CD8-positive, alpha-beta memory T cell (primary cell): ENCODE measurements at regions not wholly inside any gene's neighbourhood (a gene's known extent, or its start where the extent isn't known, plus 50 kb on each side); places are given as distances from the start of the nearest gene placed in this dataset.

Source experiments
- CTCF ChIA-PET: fragments of 350-600 bp; sonication (Branson Sonifier 250); formaldehyde crosslinking; loops from one replicate; lab custom pipeline; 2021; ENCODE audit warnings: antibody characterized with exemption; lab: Charles Lee
- POLR2A ChIA-PET: fragments of 350-600 bp; sonication (Branson Sonifier 250); formaldehyde crosslinking; loops from one replicate; lab custom pipeline; 2021; ENCODE audit warnings: antibody characterized with exemption; lab: Charles Lee
- DNase-seq, 5 donors: peaks; one replicate each; pipeline versions ENCODE4 v3.0.0 to v3.0.0-alpha.2; 2020 to 2022; ENCODE audit warnings: mixed read lengths in 1 of 5
- H3K27ac ChIP-seq: one replicate; pipeline ENCODE4 v1.7.0; 2013; ENCODE audit warnings: low read depth, mild to moderate bottlenecking, low read length, moderate library complexity
- H3K27me3 ChIP-seq: 2 replicates; pipeline ENCODE4 v1.7.0; 2013; ENCODE audit warnings: low read length, mild to moderate bottlenecking; ENCODE audit not compliant: insufficient read depth, poor library complexity, severe bottlenecking
- H3K36me3 ChIP-seq: 2 replicates; pipeline ENCODE4 v1.7.0; 2013; ENCODE audit warnings: mild to moderate bottlenecking, low read length, moderate library complexity; ENCODE audit not compliant: insufficient read depth
- H3K4me1 ChIP-seq: 2 replicates; pipeline ENCODE4 v1.7.0; 2013; ENCODE audit warnings: mild to moderate bottlenecking, low read length, moderate library complexity; ENCODE audit not compliant: insufficient read depth
- H3K4me3 ChIP-seq: 2 replicates; pipeline ENCODE4 v1.7.0; 2013; ENCODE audit warnings: mild to moderate bottlenecking, low read length
- H3K9me3 ChIP-seq: 2 replicates; pipeline ENCODE4 v1.7.0; 2013; ENCODE audit warnings: mild to moderate bottlenecking, low read length
- H3K27ac Mint-ChIP-seq, 8 donors: one replicate each; pipeline ENCODE4 v1.8.0; 2020 to 2021; ENCODE audit warnings: mixed read lengths in 8 of 8, mild to moderate bottlenecking in 6 of 8, inconsistent platforms in 3 of 8, moderate library complexity in 3 of 8
- H3K27me3 Mint-ChIP-seq, 2 donors: one replicate each; pipeline ENCODE4 v1.8.0; 2020 to 2021; ENCODE audit warnings: mixed read lengths in 2 of 2, mild to moderate bottlenecking in 1 of 2, moderate library complexity in 1 of 2
- H3K36me3 Mint-ChIP-seq, 3 donors: one replicate each; pipeline ENCODE4 v1.8.0; 2020 to 2021; ENCODE audit warnings: mixed read lengths in 3 of 3, inconsistent platforms in 1 of 3, mild to moderate bottlenecking in 1 of 3
- H3K4me1 Mint-ChIP-seq, 3 donors: one replicate each; pipeline ENCODE4 v1.8.0; 2020 to 2021; ENCODE audit warnings: mixed read lengths in 3 of 3, inconsistent platforms in 1 of 3, mild to moderate bottlenecking in 1 of 3
- H3K4me3 Mint-ChIP-seq, 7 donors: one replicate each; pipeline ENCODE4 v1.8.0; 2020 to 2021; ENCODE audit warnings: mixed read lengths in 7 of 7, mild to moderate bottlenecking in 6 of 7, moderate library complexity in 4 of 7, inconsistent platforms in 2 of 7
- H3K9me3 Mint-ChIP-seq, 5 donors: one replicate each; pipeline ENCODE4 v1.8.0; 2020 to 2022; ENCODE audit warnings: mixed read lengths in 5 of 5, mild to moderate bottlenecking in 3 of 5, moderate library complexity in 2 of 5, inconsistent platforms in 1 of 5

DNA sequence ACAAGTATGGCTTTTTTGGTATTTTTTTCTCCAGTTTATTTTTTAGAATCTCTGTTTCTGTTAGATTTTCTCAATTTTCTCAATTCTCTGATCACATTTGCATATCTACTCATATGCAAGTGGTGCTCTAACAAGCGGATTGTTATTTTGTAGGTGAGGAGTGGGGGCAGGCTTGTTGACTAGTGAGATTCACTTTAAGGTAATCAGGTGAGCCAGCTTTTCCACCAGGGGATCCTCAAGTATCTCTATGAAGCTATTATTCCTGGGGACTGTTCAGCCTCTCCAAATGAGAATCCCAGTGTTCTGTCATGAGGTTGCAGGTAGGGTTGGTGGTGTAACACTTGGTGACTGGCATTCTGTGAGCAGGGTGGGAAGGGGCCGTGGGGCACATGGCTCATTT is 274.3 kb upstream of the FERMT1 start:
- H3K4me1 ChIP-seq = no peaks in the 10 kb centered on the region
- H3K27me3 ChIP-seq = no peaks in the 10 kb centered on the region
- no peaks in the 10 kb centered on the region for H3K4me1 Mint-ChIP-seq
- no peaks in the 10 kb centered on the region for H3K36me3 ChIP-seq
- no peaks in the 10 kb centered on the region for H3K36me3 Mint-ChIP-seq
- DNase-seq = no peak
- peaks cover 0 to 4% (median 2%) of the 10 kb centered on the region in 5 donors for H3K9me3 Mint-ChIP-seq
- no peaks in the 10 kb centered on the region for H3K9me3 ChIP-seq
- H3K4me3 Mint-ChIP-seq = no peak overlapping the region
- H3K4me3 ChIP-seq = no peak overlapping the region
- ChIA-PET POLR2A (no interaction called here), CTCF (no interaction called here)
- H3K27me3 Mint-ChIP-seq = no peaks in the 10 kb centered on the region
- H3K27ac Mint-ChIP-seq = no peak overlapping the region
- H3K27ac ChIP-seq = no peak overlapping the region

DNA sequence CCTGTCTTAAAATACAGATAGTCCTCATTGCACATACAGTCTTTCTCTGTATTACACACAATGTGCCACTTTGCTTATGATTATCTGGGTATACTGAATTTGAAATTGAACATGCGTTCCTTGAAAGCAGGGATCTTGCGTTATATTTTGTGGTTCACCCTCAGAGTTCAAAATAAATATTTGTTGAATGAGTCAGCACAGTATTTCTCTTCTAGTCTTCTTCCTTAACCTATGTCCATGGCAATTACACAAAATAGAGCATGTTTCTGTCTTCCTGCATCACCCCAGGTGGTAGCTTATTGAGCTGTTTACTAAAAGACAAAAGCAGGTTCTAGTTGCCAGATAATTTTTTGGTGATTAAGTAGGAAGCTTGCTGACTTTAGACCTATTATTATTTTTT is 272.9 kb upstream of the FERMT1 start:
- no peak overlapping the region for H3K4me3 Mint-ChIP-seq
- H3K9me3 ChIP-seq = no peaks in the 10 kb centered on the region
- no peak overlapping the region for H3K27ac Mint-ChIP-seq
- H3K27me3 Mint-ChIP-seq = no peaks in the 10 kb centered on the region
- no peaks in the 10 kb centered on the region for H3K36me3 ChIP-seq
- ChIA-PET POLR2A (no interaction called here), CTCF (no interaction called here)
- DNase-seq = no peak
- H3K4me3 ChIP-seq = no peak overlapping the region
- H3K9me3 Mint-ChIP-seq = peaks cover 0 to 10% (median 2%) of the 10 kb centered on the region in 5 donors
- no peaks in the 10 kb centered on the region for H3K4me1 Mint-ChIP-seq
- no peaks in the 10 kb centered on the region for H3K27me3 ChIP-seq
- no peaks in the 10 kb centered on the region for H3K4me1 ChIP-seq
- H3K36me3 Mint-ChIP-seq = no peaks in the 10 kb centered on the region
- no peak overlapping the region for H3K27ac ChIP-seq

DNA sequence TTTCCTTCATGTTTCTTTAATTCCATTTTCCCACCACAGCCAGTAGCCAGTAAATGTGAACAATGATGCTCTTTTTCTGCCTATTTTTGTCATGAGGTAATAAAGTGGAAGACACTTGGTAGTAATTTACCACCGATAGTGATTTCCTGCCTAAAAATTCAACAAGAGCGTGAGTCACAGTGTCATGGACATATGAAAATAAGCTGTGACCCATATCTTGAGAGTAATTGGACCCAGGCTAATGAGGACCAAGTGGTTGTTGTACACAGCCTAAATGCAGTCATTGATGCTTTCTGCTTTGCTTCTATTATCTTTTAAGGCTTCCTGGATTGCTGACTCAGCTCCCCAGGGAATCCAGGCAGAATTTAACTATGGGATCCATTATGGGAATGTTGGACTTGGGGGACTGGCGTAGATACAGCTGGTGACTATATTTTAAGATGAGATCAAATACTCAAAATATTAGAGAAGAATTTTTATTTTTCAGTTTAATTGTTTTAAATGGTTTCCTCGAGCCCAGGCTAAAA is 265.9 kb upstream of the FERMT1 start:
- Mint-ChIP-seq H3K4me3 (no peak overlapping the region), H3K36me3 (no peaks in the 10 kb centered on the region), H3K4me1 (no peaks in the 10 kb centered on the region), H3K27ac (no peak overlapping the region), H3K9me3 (peaks cover 0 to 10% (median 3%) of the 10 kb centered on the region in 5 donors), H3K27me3 (no peaks in the 10 kb centered on the region)
- Histone ChIP-seq H3K36me3 (no peaks in the 10 kb centered on the region), H3K27me3 (no peaks in the 10 kb centered on the region), H3K9me3 (no peaks in the 10 kb centered on the region), H3K4me3 (no peak overlapping the region), H3K27ac (no peak overlapping the region), H3K4me1 (no peaks in the 10 kb centered on the region)
- no peak for DNase-seq
- ChIA-PET CTCF (no interaction called here), POLR2A (no interaction called here)

DNA sequence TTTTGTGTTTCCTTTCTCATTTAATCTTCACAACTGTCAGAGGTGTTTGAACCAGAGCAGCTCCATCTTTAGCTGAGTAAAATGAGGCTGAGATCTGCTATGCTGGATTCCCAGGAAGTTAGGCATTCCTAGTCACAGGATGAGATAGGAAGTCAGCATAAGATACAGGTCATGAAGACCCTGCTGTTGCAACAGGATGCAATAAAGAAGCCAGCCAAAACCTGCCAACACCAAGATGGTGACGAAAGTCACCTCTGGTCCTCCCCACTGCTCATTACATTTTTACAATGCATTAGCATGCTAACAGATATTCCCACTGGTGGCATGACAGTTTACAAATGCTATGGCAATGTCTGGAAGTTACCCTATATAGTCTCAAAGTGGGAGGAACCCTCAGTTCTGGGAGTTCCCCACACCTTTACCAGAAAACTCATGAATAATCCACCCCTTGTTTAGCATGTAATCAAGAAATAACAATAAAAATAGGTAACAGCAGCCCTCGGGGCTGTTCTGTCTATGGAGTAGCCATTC is 262.2 kb upstream of the FERMT1 start:
- Mint-ChIP-seq H3K9me3 (peaks cover 0 to 7% (median 0%) of the 10 kb centered on the region in 5 donors), H3K36me3 (no peaks in the 10 kb centered on the region), H3K27me3 (peaks cover 0 to 1% of the 10 kb centered on the region in 2 donors), H3K4me1 (no peaks in the 10 kb centered on the region), H3K4me3 (no peak overlapping the region), H3K27ac (no peak overlapping the region)
- Histone ChIP-seq H3K27ac (no peak overlapping the region), H3K27me3 (no peaks in the 10 kb centered on the region), H3K4me1 (no peaks in the 10 kb centered on the region), H3K4me3 (no peak overlapping the region), H3K36me3 (no peaks in the 10 kb centered on the region), H3K9me3 (no peaks in the 10 kb centered on the region)
- POLR2A ChIA-PET = no interaction called here
- no peak for DNase-seq
- CTCF ChIA-PET = no interaction called here

DNA sequence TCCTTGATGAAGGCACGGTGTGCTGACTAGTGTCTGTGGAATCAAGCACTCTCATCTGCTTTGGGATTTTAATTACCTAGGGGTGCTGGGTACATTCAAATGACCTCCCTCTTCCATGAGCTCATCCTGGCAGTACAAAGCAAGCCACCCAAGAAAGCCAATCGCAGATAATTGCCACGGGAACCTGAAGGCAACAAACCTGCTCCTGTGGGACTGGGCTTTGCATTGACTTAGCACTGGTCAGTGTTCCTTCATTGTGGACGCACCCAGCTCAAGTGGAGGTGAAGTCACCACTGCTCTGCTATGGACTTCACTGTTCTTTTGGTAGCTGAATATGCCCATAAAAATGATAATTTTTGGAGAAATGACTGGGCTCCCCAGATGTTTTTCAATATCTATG is 261.6 kb upstream of the FERMT1 start:
- CTCF ChIA-PET = no interaction called here

DNA sequence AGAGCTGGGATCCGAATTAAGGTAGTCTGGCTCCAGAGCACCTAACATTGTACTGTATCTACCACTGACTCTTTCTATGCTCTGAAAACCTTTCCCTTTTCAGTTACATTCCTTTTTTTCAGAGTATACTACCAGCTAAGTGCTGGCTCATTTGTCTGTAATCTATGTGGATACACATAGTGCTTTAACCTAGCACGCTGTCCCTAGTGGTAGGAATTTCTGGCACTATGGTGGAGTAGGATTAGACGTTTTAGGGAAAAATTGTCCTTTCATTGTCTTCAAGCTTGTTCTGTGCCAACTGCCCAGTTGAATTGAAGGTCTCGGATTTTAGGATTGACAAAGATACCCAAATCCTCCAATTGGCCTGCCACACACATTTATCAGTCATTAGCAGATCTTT is 259.1 kb upstream of the FERMT1 start:
- peaks cover 0 to 7% (median 3%) of the 10 kb centered on the region in 5 donors for H3K9me3 Mint-ChIP-seq
- POLR2A ChIA-PET = no interaction called here
- no peaks in the 10 kb centered on the region for H3K36me3 Mint-ChIP-seq
- Histone ChIP-seq H3K27me3 (no peaks in the 10 kb centered on the region), H3K27ac (no peak overlapping the region), H3K9me3 (no peaks in the 10 kb centered on the region), H3K4me3 (no peak overlapping the region), H3K4me1 (no peaks in the 10 kb centered on the region), H3K36me3 (no peaks in the 10 kb centered on the region)
- DNase-seq = no peak
- no peak overlapping the region for H3K4me3 Mint-ChIP-seq
- H3K27me3 Mint-ChIP-seq = peaks cover 0 to 1% of the 10 kb centered on the region in 2 donors
- no peak overlapping the region for H3K27ac Mint-ChIP-seq
- no peaks in the 10 kb centered on the region for H3K4me1 Mint-ChIP-seq
- CTCF ChIA-PET = no interaction called here

More for the DNA sequence above, 261.6 kb upstream of the FERMT1 start:
- Histone ChIP-seq H3K27ac (no peak overlapping the region), H3K27me3 (no peaks in the 10 kb centered on the region), H3K4me3 (no peak overlapping the region), H3K9me3 (no peaks in the 10 kb centered on the region), H3K36me3 (no peaks in the 10 kb centered on the region), H3K4me1 (no peaks in the 10 kb centered on the region)
- Mint-ChIP-seq H3K4me1 (no peaks in the 10 kb centered on the region), H3K9me3 (peaks cover 0 to 7% (median 0%) of the 10 kb centered on the region in 5 donors), H3K27ac (no peak overlapping the region), H3K27me3 (peaks cover 0 to 1% of the 10 kb centered on the region in 2 donors), H3K36me3 (no peaks in the 10 kb centered on the region), H3K4me3 (no peak overlapping the region)
- POLR2A ChIA-PET = no interaction called here
- DNase-seq = no peak

DNA sequence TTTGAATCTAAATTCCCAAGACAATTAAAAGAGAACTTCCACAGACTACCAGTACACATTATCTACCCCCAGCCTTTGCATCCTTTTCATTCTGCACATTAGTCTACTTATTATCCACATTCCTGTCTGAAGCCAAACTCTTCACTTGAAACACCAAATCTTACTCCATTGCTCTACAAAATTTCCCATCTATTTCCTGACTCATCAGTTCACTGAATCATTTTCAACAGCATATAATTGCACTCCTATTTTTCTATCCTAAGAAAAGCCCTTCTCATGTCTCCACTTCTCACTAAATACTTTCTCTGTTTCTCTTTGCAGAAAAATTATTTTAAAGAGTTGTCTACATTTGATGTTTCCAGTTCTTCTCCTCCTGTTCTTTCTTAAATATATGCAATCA is 239.4 kb upstream of the FERMT1 start:
- Histone ChIP-seq H3K4me3 (no peak overlapping the region), H3K4me1 (no peaks in the 10 kb centered on the region), H3K9me3 (no peaks in the 10 kb centered on the region), H3K27ac (no peak overlapping the region), H3K36me3 (no peaks in the 10 kb centered on the region), H3K27me3 (no peaks in the 10 kb centered on the region)
- H3K9me3 Mint-ChIP-seq = peaks cover 0 to 5% (median 2%) of the 10 kb centered on the region in 5 donors
- peaks cover 0 to 3% of the 10 kb centered on the region in 2 donors for H3K27me3 Mint-ChIP-seq
- CTCF ChIA-PET = no interaction called here
- no peak overlapping the region for H3K4me3 Mint-ChIP-seq
- H3K27ac Mint-ChIP-seq = no peak overlapping the region
- H3K36me3 Mint-ChIP-seq = no peaks in the 10 kb centered on the region
- no peak for DNase-seq
- POLR2A ChIA-PET = no interaction called here
- H3K4me1 Mint-ChIP-seq = no peaks in the 10 kb centered on the region

DNA sequence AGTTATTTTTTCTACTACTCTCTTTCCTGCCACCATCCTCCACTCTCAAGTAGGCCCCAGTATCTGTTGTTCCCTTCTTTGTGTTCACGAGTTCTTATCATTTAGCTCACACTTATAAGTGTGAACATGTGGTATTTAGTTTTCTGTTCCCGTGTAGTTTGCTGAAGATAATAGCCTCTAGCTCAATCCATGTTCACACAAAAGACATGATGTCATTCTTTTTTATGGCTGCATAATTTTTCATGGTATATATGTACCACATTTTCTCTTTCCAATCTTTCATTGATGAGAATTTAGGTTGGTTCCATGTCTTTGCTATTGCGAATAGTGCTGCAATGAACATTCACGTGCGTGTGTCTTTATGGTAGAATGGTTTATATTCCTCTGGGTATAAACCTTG is 237.9 kb upstream of the FERMT1 start:
- H3K36me3 Mint-ChIP-seq = no peaks in the 10 kb centered on the region
- no peak overlapping the region for H3K27ac Mint-ChIP-seq
- H3K9me3 ChIP-seq = no peaks in the 10 kb centered on the region
- peaks cover 0 to 3% of the 10 kb centered on the region in 2 donors for H3K27me3 Mint-ChIP-seq
- no peak overlapping the region for H3K4me3 ChIP-seq
- peaks cover 0 to 2% (median 2%) of the 10 kb centered on the region in 5 donors for H3K9me3 Mint-ChIP-seq
- no peak for DNase-seq
- no peaks in the 10 kb centered on the region for H3K4me1 Mint-ChIP-seq
- no peaks in the 10 kb centered on the region for H3K27me3 ChIP-seq
- CTCF ChIA-PET = no interaction called here
- H3K27ac ChIP-seq = no peak overlapping the region
- no peaks in the 10 kb centered on the region for H3K36me3 ChIP-seq
- POLR2A ChIA-PET = no interaction called here
- H3K4me3 Mint-ChIP-seq = no peak overlapping the region
- no peaks in the 10 kb centered on the region for H3K4me1 ChIP-seq
